ENCODE measurements at regions not wholly inside any gene's neighbourhood (a gene's known extent, or its start where the extent isn't known, plus 50 kb on each side); places are given as distances from the start of the nearest gene placed in this dataset.

GRCh38 chr16:58883131-58883530 is 149.0 kb upstream of the GOT2 start (continued):
- TF ChIP-seq SMC3 (IDR thresholded peaks at IDR 0.05; ENCODE audit: borderline replicate concordance, low read length): no peak
- no peak for TF ChIP-seq CREM (IDR thresholded peaks at IDR 0.05; ENCODE audit: low read depth)
- no peak for TF ChIP-seq CBX3 (IDR thresholded peaks at IDR 0.05; ENCODE audit: borderline replicate concordance, low read depth)
- no peak for TF ChIP-seq NR2F1 (conservative IDR thresholded peaks at IDR 0.05)
- peak; percentile 72 for TF ChIP-seq EED (IDR thresholded peaks at IDR 0.05; ENCODE audit: low read depth)
- TF ChIP-seq KAT2A (conservative IDR thresholded peaks at IDR 0.05; ENCODE audit: control insufficient read depth, low read depth, low read length): no peak
- TF ChIP-seq CHD1 (IDR thresholded peaks at IDR 0.05; ENCODE audit: low read depth, low read length): no peak
- TF ChIP-seq RFX5 (IDR thresholded peaks at IDR 0.05; ENCODE audit: low read depth, low read length): no peak
- peak in 1 of 2 experiments; percentile 42; a peak in 1 of 4 replicates for TF ChIP-seq IKZF2 (IDR thresholded peaks at IDR 0.05)
- TF ChIP-seq NFIC (IDR thresholded peaks at IDR 0.05; ENCODE audit: low read depth, low read length): no peak
- no peak for TF ChIP-seq ZNF384 (IDR thresholded peaks at IDR 0.05; ENCODE audit: borderline replicate concordance, low read depth, low read length)
- TF ChIP-seq NKRF (conservative IDR thresholded peaks at IDR 0.05): no peak
- TF ChIP-seq IKZF1 (conservative IDR thresholded peaks at IDR 0.05): peak; percentile 40; the same call in 1 of the 2 replicates
- TF ChIP-seq EP300 (IDR thresholded peaks at IDR 0.05; ENCODE audit: borderline replicate concordance in 1 of 2, control insufficient read depth in 1 of 2, low read depth in 2 of 2, low read length in 2 of 2): no peak
- no peak for TF ChIP-seq FOXK2 (IDR thresholded peaks at IDR 0.05)
- TF ChIP-seq PAX5 (IDR thresholded peaks at IDR 0.05; ENCODE audit: borderline replicate concordance, low read depth, low read length): no peak
- TF ChIP-seq ZNF207 (IDR thresholded peaks at IDR 0.05; ENCODE audit: borderline replicate concordance): no peak
